Liver (tissue), 8 donors: ENCODE measurements at regions not wholly inside any gene's neighbourhood (a gene's known extent, or its start where the extent isn't known, plus 50 kb on each side); places are given as distances from the start of the nearest gene placed in this dataset.

ENCODE experiments used
- DNase-seq: peaks from one replicate; pipeline ENCODE4 v3.0.0-alpha.2; 2017; ENCODE audit warnings: low spot score
- H3K27ac ChIP-seq, 2 donors: one replicate each; pipeline ENCODE4 v1.7.0; 2013; ENCODE audit warnings: inconsistent platforms in 2 of 2, low read length in 2 of 2, control low read depth in 1 of 2, low read depth in 1 of 2, mild to moderate bottlenecking in 1 of 2
- H3K27me3 ChIP-seq, 4 donors: one replicate each; pipeline versions ENCODE4 v1.6.1 to v1.7.0; 2013; ENCODE audit warnings: low read length in 3 of 4, inconsistent platforms in 1 of 4, mild to moderate bottlenecking in 1 of 4, moderate library complexity in 1 of 4; ENCODE audit not compliant: control insufficient read depth in 4 of 4, insufficient read depth in 4 of 4
- H3K36me3 ChIP-seq, 4 donors: one replicate each; pipeline versions ENCODE4 v1.6.1 to v1.7.0; 2013; ENCODE audit warnings: low read length in 3 of 4, mild to moderate bottlenecking in 3 of 4, low read depth in 1 of 4, moderate library complexity in 1 of 4; ENCODE audit not compliant: control insufficient read depth in 4 of 4, insufficient read depth in 3 of 4
- H3K4me1 ChIP-seq, 4 donors: one replicate each; pipeline versions ENCODE4 v1.6.1 to v1.7.0; 2013; ENCODE audit warnings: low read length in 3 of 4, mild to moderate bottlenecking in 3 of 4, moderate library complexity in 1 of 4; ENCODE audit not compliant: control insufficient read depth in 4 of 4, insufficient read depth in 4 of 4
- H3K4me3 ChIP-seq, 3 donors: one replicate each; pipeline versions ENCODE4 v1.6.1 to v1.7.0; 2013; ENCODE audit warnings: low read length in 3 of 3, control low read depth in 1 of 3, low read depth in 1 of 3, mild to moderate bottlenecking in 1 of 3
- H3K9ac ChIP-seq, 2 donors: one replicate each; pipeline ENCODE4 v1.7.0; 2013; ENCODE audit warnings: low read length in 2 of 2, mild to moderate bottlenecking in 2 of 2, moderate library complexity in 2 of 2, control low read depth in 1 of 2, low read depth in 1 of 2
- H3K9me3 ChIP-seq, 4 donors: one replicate each; pipeline versions ENCODE4 v1.6.1 to v1.7.0; 2013; ENCODE audit warnings: low read length in 3 of 4; ENCODE audit not compliant: control insufficient read depth in 4 of 4
- ATF3 ChIP-seq: IDR thresholded peaks from 2 replicates; pipeline ENCODE4 v1.6.1; 2016; ENCODE audit warnings: antibody characterized with exemption
- CTCF ChIP-seq: fragments of 150-350 bp; IDR thresholded peaks from 2 replicates; pipeline ENCODE4 v1.5.1; 2017; ENCODE audit warnings: improper control_type of control experiment, low read depth, low read length; ENCODE audit not compliant: missing input control
- EGR1 ChIP-seq, 2 donors: IDR thresholded peaks; 2 replicates each; pipeline ENCODE4 v1.6.1; 2016 to 2018; ENCODE audit warnings: antibody characterized with exemption in 2 of 2, low read depth in 2 of 2
- FOXA1 ChIP-seq: IDR thresholded peaks from 2 replicates; pipeline ENCODE4 v1.6.1; 2016; ENCODE audit warnings: antibody characterized with exemption
- FOXA2 ChIP-seq: IDR thresholded peaks from 2 replicates; pipeline ENCODE4 v1.6.1; 2016; ENCODE audit warnings: antibody characterized with exemption
- GABPA ChIP-seq, 2 donors: IDR thresholded peaks in 1 of 2; conservative IDR thresholded peaks in 1 of 2; 2 replicates each; pipeline ENCODE4 v1.6.1; 2016; ENCODE audit warnings: antibody characterized with exemption in 2 of 2, mild to moderate bottlenecking in 1 of 2, moderate library complexity in 1 of 2
- HNF4G ChIP-seq: IDR thresholded peaks from 2 replicates; pipeline ENCODE4 v1.6.1; 2016; ENCODE audit warnings: antibody characterized with exemption
- JUND ChIP-seq, 2 donors: IDR thresholded peaks; 2 replicates each; pipeline ENCODE4 v1.6.1; 2016; ENCODE audit warnings: antibody characterized with exemption in 2 of 2
- MAX ChIP-seq: IDR thresholded peaks from 2 replicates; pipeline ENCODE4 v1.6.1; 2016; ENCODE audit warnings: antibody characterized with exemption
- NR2F2 ChIP-seq: IDR thresholded peaks from 2 replicates; pipeline ENCODE4 v1.6.1; 2016; ENCODE audit warnings: antibody characterized with exemption
- RAD21 ChIP-seq, 2 donors: IDR thresholded peaks; 2 replicates each; pipeline ENCODE4 v1.6.1; 2016; ENCODE audit warnings: antibody characterized with exemption in 2 of 2, mild to moderate bottlenecking in 2 of 2
- REST ChIP-seq: IDR thresholded peaks from 2 replicates; pipeline ENCODE4 v1.6.1; 2016; ENCODE audit warnings: antibody characterized with exemption, mild to moderate bottlenecking
- RXRA ChIP-seq, 2 donors: IDR thresholded peaks; 2 replicates each; pipeline ENCODE4 v1.6.1; 2017 to 2018; ENCODE audit warnings: antibody characterized with exemption in 2 of 2, mild to moderate bottlenecking in 1 of 2
- SP1 ChIP-seq: IDR thresholded peaks from 2 replicates; pipeline ENCODE4 v1.6.1; 2018; ENCODE audit warnings: antibody characterized with exemption, mild to moderate bottlenecking
- TAF1 ChIP-seq: conservative IDR thresholded peaks from 2 replicates; pipeline ENCODE4 v1.6.1; 2016; ENCODE audit warnings: antibody characterized with exemption, mild to moderate bottlenecking
- YY1 ChIP-seq: IDR thresholded peaks from 2 replicates; pipeline ENCODE4 v1.6.1; 2016; ENCODE audit warnings: antibody characterized with exemption, mild to moderate bottlenecking
- WGBS: extraction: QIAGEN DNeasy Blood & Tissue Kit; methylation state at CpG from one replicate; pipeline ENCODE4 v1.1.7; 2013; 5-methylcytosine and 5-hydroxymethylcytosine counted together
- donor health status: healthy.
- donor health status: healthy.
- donor health status: healthy.
- donor health status: healthy.
- donor health status: healthy.

GRCh38 chr5:63774939-63775338, 187.3 kb downstream of the HTR1A start:
- DNase-seq: no peak
- Histone ChIP-seq H3K36me3 (no peaks in the 10 kb centered on the region), H3K4me1 (no peaks in the 10 kb centered on the region), H3K9me3 (peaks cover 0 to 4% (median 0%) of the 10 kb centered on the region in 4 donors), H3K27ac (no peak overlapping the region), H3K4me3 (no peak overlapping the region), H3K9ac (no peak overlapping the region), H3K27me3 (no peaks in the 10 kb centered on the region)
- 92% methylated on average over 1 of the region's 1 CpG for WGBS
- no peak for TF ChIP-seq EGR1 (IDR thresholded peaks at IDR 0.05; ENCODE audit: low read depth in 2 of 2)
- no peak for TF ChIP-seq FOXA1
- no peak for TF ChIP-seq MAX

GRCh38 chr5:63768221-63768620, 194.0 kb downstream of the HTR1A start:
- no peak overlapping the region for H3K4me3 ChIP-seq
- no peak for TF ChIP-seq NR2F2
- TF ChIP-seq CTCF: no peak
- TF ChIP-seq RAD21 (IDR thresholded peaks at IDR 0.05): no peak
- TF ChIP-seq YY1: no peak
- TF ChIP-seq JUND (IDR thresholded peaks at IDR 0.05): no peak
- TF ChIP-seq FOXA2: no peak
- no peak for TF ChIP-seq EGR1 (IDR thresholded peaks at IDR 0.05; ENCODE audit: low read depth in 2 of 2)
- no peak for TF ChIP-seq REST
- TF ChIP-seq ATF3: no peak
- TF ChIP-seq RXRA (IDR thresholded peaks at IDR 0.05): no peak
- H3K4me1 ChIP-seq: no peaks in the 10 kb centered on the region
- 61% methylated on average over 4 of the region's 4 CpGs for WGBS
- no peak overlapping the region for H3K9ac ChIP-seq
- H3K27me3 ChIP-seq: no peaks in the 10 kb centered on the region
- H3K27ac ChIP-seq: no peak overlapping the region
- DNase-seq: no peak
- no peaks in the 10 kb centered on the region for H3K36me3 ChIP-seq
- H3K9me3 ChIP-seq: peaks cover 0 to 1% (median 0%) of the 10 kb centered on the region in 4 donors

GRCh38 chr5:63760965-63761364, 201.3 kb downstream of the HTR1A start:
- no peaks in the 10 kb centered on the region for H3K27me3 ChIP-seq
- no peak for DNase-seq
- no peak overlapping the region for H3K27ac ChIP-seq
- no peaks in the 10 kb centered on the region for H3K36me3 ChIP-seq
- no peaks in the 10 kb centered on the region for H3K4me1 ChIP-seq
- H3K4me3 ChIP-seq: no peak overlapping the region
- 67% methylated on average over 5 of the region's 5 CpGs for WGBS
- H3K9me3 ChIP-seq: peaks cover 0 to 4% (median 0%) of the 10 kb centered on the region in 4 donors
- no peak overlapping the region for H3K9ac ChIP-seq
- TF ChIP-seq NR2F2 (no peak), CTCF (no peak), TAF1 (no peak), RAD21 (IDR thresholded peaks at IDR 0.05) (no peak), GABPA (IDR thresholded peaks at IDR 0.05 in 1 of 2, conservative IDR thresholded peaks at IDR 0.05 in 1 of 2) (no peak), HNF4G (no peak), SP1 (no peak), YY1 (no peak), REST (no peak), ATF3 (no peak), FOXA1 (no peak), EGR1 (IDR thresholded peaks at IDR 0.05; ENCODE audit: low read depth in 2 of 2) (no peak)
